Liver (tissue), 8 donors: ENCODE measurements at regions not wholly inside any gene's neighbourhood (a gene's known extent, or its start where the extent isn't known, plus 50 kb on each side); places are given as distances from the start of the nearest gene placed in this dataset.

Experiments
- DNase-seq: peaks from one replicate; pipeline ENCODE4 v3.0.0-alpha.2; 2017; ENCODE audit warnings: low spot score
- H3K27ac ChIP-seq, 2 donors: one replicate each; pipeline ENCODE4 v1.7.0; 2013; ENCODE audit warnings: inconsistent platforms in 2 of 2, low read length in 2 of 2, control low read depth in 1 of 2, low read depth in 1 of 2, mild to moderate bottlenecking in 1 of 2
- H3K27me3 ChIP-seq, 4 donors: one replicate each; pipeline versions ENCODE4 v1.6.1 to v1.7.0; 2013; ENCODE audit warnings: low read length in 3 of 4, inconsistent platforms in 1 of 4, mild to moderate bottlenecking in 1 of 4, moderate library complexity in 1 of 4; ENCODE audit not compliant: control insufficient read depth in 4 of 4, insufficient read depth in 4 of 4
- H3K36me3 ChIP-seq, 4 donors: one replicate each; pipeline versions ENCODE4 v1.6.1 to v1.7.0; 2013; ENCODE audit warnings: low read length in 3 of 4, mild to moderate bottlenecking in 3 of 4, low read depth in 1 of 4, moderate library complexity in 1 of 4; ENCODE audit not compliant: control insufficient read depth in 4 of 4, insufficient read depth in 3 of 4
- H3K4me1 ChIP-seq, 4 donors: one replicate each; pipeline versions ENCODE4 v1.6.1 to v1.7.0; 2013; ENCODE audit warnings: low read length in 3 of 4, mild to moderate bottlenecking in 3 of 4, moderate library complexity in 1 of 4; ENCODE audit not compliant: control insufficient read depth in 4 of 4, insufficient read depth in 4 of 4
- H3K4me3 ChIP-seq, 3 donors: one replicate each; pipeline versions ENCODE4 v1.6.1 to v1.7.0; 2013; ENCODE audit warnings: low read length in 3 of 3, control low read depth in 1 of 3, low read depth in 1 of 3, mild to moderate bottlenecking in 1 of 3
- H3K9ac ChIP-seq, 2 donors: one replicate each; pipeline ENCODE4 v1.7.0; 2013; ENCODE audit warnings: low read length in 2 of 2, mild to moderate bottlenecking in 2 of 2, moderate library complexity in 2 of 2, control low read depth in 1 of 2, low read depth in 1 of 2
- H3K9me3 ChIP-seq, 4 donors: one replicate each; pipeline versions ENCODE4 v1.6.1 to v1.7.0; 2013; ENCODE audit warnings: low read length in 3 of 4; ENCODE audit not compliant: control insufficient read depth in 4 of 4
- ATF3 ChIP-seq: IDR thresholded peaks from 2 replicates; pipeline ENCODE4 v1.6.1; 2016; ENCODE audit warnings: antibody characterized with exemption
- CTCF ChIP-seq: fragments of 150-350 bp; IDR thresholded peaks from 2 replicates; pipeline ENCODE4 v1.5.1; 2017; ENCODE audit warnings: improper control_type of control experiment, low read depth, low read length; ENCODE audit not compliant: missing input control
- EGR1 ChIP-seq, 2 donors: IDR thresholded peaks; 2 replicates each; pipeline ENCODE4 v1.6.1; 2016 to 2018; ENCODE audit warnings: antibody characterized with exemption in 2 of 2, low read depth in 2 of 2
- FOXA1 ChIP-seq: IDR thresholded peaks from 2 replicates; pipeline ENCODE4 v1.6.1; 2016; ENCODE audit warnings: antibody characterized with exemption
- FOXA2 ChIP-seq: IDR thresholded peaks from 2 replicates; pipeline ENCODE4 v1.6.1; 2016; ENCODE audit warnings: antibody characterized with exemption
- GABPA ChIP-seq, 2 donors: IDR thresholded peaks in 1 of 2; conservative IDR thresholded peaks in 1 of 2; 2 replicates each; pipeline ENCODE4 v1.6.1; 2016; ENCODE audit warnings: antibody characterized with exemption in 2 of 2, mild to moderate bottlenecking in 1 of 2, moderate library complexity in 1 of 2
- HNF4A ChIP-seq, 2 donors: conservative IDR thresholded peaks; 2 replicates each; pipeline ENCODE4 v1.6.1; 2016; ENCODE audit warnings: antibody characterized with exemption in 2 of 2, mild to moderate bottlenecking in 2 of 2
- HNF4G ChIP-seq: IDR thresholded peaks from 2 replicates; pipeline ENCODE4 v1.6.1; 2016; ENCODE audit warnings: antibody characterized with exemption
- JUND ChIP-seq, 2 donors: IDR thresholded peaks; 2 replicates each; pipeline ENCODE4 v1.6.1; 2016; ENCODE audit warnings: antibody characterized with exemption in 2 of 2
- MAX ChIP-seq: IDR thresholded peaks from 2 replicates; pipeline ENCODE4 v1.6.1; 2016; ENCODE audit warnings: antibody characterized with exemption
- NR2F2 ChIP-seq: IDR thresholded peaks from 2 replicates; pipeline ENCODE4 v1.6.1; 2016; ENCODE audit warnings: antibody characterized with exemption
- RAD21 ChIP-seq, 2 donors: IDR thresholded peaks; 2 replicates each; pipeline ENCODE4 v1.6.1; 2016; ENCODE audit warnings: antibody characterized with exemption in 2 of 2, mild to moderate bottlenecking in 2 of 2
- REST ChIP-seq: IDR thresholded peaks from 2 replicates; pipeline ENCODE4 v1.6.1; 2016; ENCODE audit warnings: antibody characterized with exemption, mild to moderate bottlenecking
- RXRA ChIP-seq, 2 donors: IDR thresholded peaks; 2 replicates each; pipeline ENCODE4 v1.6.1; 2017 to 2018; ENCODE audit warnings: antibody characterized with exemption in 2 of 2, mild to moderate bottlenecking in 1 of 2
- SP1 ChIP-seq: IDR thresholded peaks from 2 replicates; pipeline ENCODE4 v1.6.1; 2018; ENCODE audit warnings: antibody characterized with exemption, mild to moderate bottlenecking
- TAF1 ChIP-seq: conservative IDR thresholded peaks from 2 replicates; pipeline ENCODE4 v1.6.1; 2016; ENCODE audit warnings: antibody characterized with exemption, mild to moderate bottlenecking
- YY1 ChIP-seq: IDR thresholded peaks from 2 replicates; pipeline ENCODE4 v1.6.1; 2016; ENCODE audit warnings: antibody characterized with exemption, mild to moderate bottlenecking
- ZBTB33 ChIP-seq: IDR thresholded peaks from 2 replicates; pipeline ENCODE4 v1.6.1; 2016; ENCODE audit warnings: antibody characterized with exemption
- WGBS: extraction: QIAGEN DNeasy Blood & Tissue Kit; methylation state at CpG from one replicate; pipeline ENCODE4 v1.1.7; 2013; 5-methylcytosine and 5-hydroxymethylcytosine counted together
- donor health status: healthy.
- donor health status: healthy.
- donor health status: healthy.
- donor health status: healthy.
- donor health status: healthy.

- no peak for TF ChIP-seq SP1
Measured at GRCh38 chr5:74401281-74401945, 239.1 kb downstream of the ENC1 start (continued).

GRCh38 chr5:74400067-74400466, 240.5 kb downstream of the ENC1 start:
- no peak for TF ChIP-seq YY1
- TF ChIP-seq NR2F2: no peak
- no peak for TF ChIP-seq GABPA (IDR thresholded peaks at IDR 0.05 in 1 of 2, conservative IDR thresholded peaks at IDR 0.05 in 1 of 2)
- no peak for TF ChIP-seq HNF4G
- no peak for TF ChIP-seq RAD21 (IDR thresholded peaks at IDR 0.05)
- no peak for TF ChIP-seq REST
- TF ChIP-seq RXRA (IDR thresholded peaks at IDR 0.05): no peak
- TF ChIP-seq MAX: no peak
- TF ChIP-seq EGR1 (IDR thresholded peaks at IDR 0.05; ENCODE audit: low read depth in 2 of 2): no peak
- TF ChIP-seq TAF1: no peak
- no peak for TF ChIP-seq ZBTB33
- no peak for TF ChIP-seq CTCF
- TF ChIP-seq HNF4A (conservative IDR thresholded peaks at IDR 0.05): no peak
- no peak for TF ChIP-seq JUND (IDR thresholded peaks at IDR 0.05)
- no peak for TF ChIP-seq FOXA2
- no peak for TF ChIP-seq SP1
- TF ChIP-seq FOXA1: no peak
- no peak for TF ChIP-seq ATF3
- Histone ChIP-seq H3K9me3 (no peaks in the 10 kb centered on the region), H3K4me3 (no peak overlapping the region), H3K4me1 (peaks cover 0 to 4% (median 2%) of the 10 kb centered on the region in 4 donors), H3K27me3 (no peaks in the 10 kb centered on the region), H3K36me3 (no peaks in the 10 kb centered on the region), H3K27ac (no peak overlapping the region), H3K9ac (no peak overlapping the region)
- 25% methylated on average over 2 of the region's 2 CpGs for WGBS
- DNase-seq: no peak
